ENCODE measurements at regions not wholly inside any gene's neighbourhood (a gene's known extent, or its start where the extent isn't known, plus 50 kb on each side); places are given as distances from the start of the nearest gene placed in this dataset.

DNA sequence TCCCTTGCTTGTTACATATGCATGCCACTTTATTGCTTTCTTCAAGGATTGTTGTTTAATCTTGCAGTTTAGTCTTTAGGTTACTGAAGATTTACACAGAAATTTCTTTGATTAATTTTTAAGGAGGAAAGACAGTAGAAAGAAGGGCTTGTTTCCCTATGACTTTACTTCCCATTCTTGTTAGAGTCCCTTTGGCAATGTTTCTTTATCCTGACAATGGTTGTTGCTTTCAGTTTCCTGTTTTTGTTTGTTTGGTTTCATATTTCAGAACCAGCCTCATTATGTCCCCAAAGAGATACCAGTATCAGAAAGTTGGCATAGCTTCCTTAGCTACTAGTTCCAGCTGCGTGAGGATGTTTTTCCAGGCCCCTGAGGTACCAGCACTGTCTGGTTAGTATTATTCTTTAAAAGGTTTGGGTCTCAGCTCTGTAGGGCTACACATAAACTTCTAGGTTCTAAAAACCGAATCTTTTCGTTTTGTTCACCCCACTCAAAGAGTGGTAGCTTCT lies 61.3 kb upstream of the UNC5C start:
- TF ChIP-seq, protein P1, sequence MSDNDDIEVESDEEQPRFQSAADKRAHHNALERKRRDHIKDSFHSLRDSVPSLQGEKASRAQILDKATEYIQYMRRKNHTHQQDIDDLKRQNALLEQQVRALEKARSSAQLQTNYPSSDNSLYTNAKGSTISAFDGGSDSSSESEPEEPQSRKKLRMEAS (IDR thresholded peaks at IDR 0.05; ENCODE audit: insufficient read depth, insufficient read length), result no peak
- TF ChIP-seq POLR2A (IDR thresholded peaks at IDR 0.05; ENCODE audit: low read depth, low read length) (no peak), EZH2 (IDR thresholded peaks at IDR 0.05; ENCODE audit: borderline replicate concordance, low read depth, low read length, severe bottlenecking) (no peak)
- TF ChIP-seq, protein P2, sequence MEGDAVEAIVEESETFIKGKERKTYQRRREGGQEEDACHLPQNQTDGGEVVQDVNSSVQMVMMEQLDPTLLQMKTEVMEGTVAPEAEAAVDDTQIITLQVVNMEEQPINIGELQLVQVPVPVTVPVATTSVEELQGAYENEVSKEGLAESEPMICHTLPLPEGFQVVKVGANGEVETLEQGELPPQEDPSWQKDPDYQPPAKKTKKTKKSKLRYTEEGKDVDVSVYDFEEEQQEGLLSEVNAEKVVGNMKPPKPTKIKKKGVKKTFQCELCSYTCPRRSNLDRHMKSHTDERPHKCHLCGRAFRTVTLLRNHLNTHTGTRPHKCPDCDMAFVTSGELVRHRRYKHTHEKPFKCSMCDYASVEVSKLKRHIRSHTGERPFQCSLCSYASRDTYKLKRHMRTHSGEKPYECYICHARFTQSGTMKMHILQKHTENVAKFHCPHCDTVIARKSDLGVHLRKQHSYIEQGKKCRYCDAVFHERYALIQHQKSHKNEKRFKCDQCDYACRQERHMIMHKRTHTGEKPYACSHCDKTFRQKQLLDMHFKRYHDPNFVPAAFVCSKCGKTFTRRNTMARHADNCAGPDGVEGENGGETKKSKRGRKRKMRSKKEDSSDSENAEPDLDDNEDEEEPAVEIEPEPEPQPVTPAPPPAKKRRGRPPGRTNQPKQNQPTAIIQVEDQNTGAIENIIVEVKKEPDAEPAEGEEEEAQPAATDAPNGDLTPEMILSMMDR (IDR thresholded peaks at IDR 0.05; ENCODE audit: extremely low read depth in 1 of 2, insufficient read depth in 1 of 2, low read depth in 1 of 2, low read length in 2 of 2), result no peak

All from endothelial cell of umbilical vein (primary cell).